ENCODE measurements at regions not wholly inside any gene's neighbourhood (a gene's known extent, or its start where the extent isn't known, plus 50 kb on each side); places are given as distances from the start of the nearest gene placed in this dataset.

- TF ChIP-seq CTCF (conservative IDR thresholded peaks at IDR 0.05; ENCODE audit: low read length) = no peak
- TF ChIP-seq EZH2phosphoT487 (IDR thresholded peaks at IDR 0.05; ENCODE audit: borderline replicate concordance, low read depth, low read length) = no peak
Measured at GRCh38 chr3:110743202-110743601, 328.4 kb upstream of the NECTIN3 start.
